Iris pigment epithelial cell (primary cell): ENCODE measurements at regions not wholly inside any gene's neighbourhood (a gene's known extent, or its start where the extent isn't known, plus 50 kb on each side); places are given as distances from the start of the nearest gene placed in this dataset.
A peak's percentile ranks its signal among the peaks of the same experiment; 100 is the strongest.

Experiments
- DNase-seq: peaks from one replicate; pipeline ENCODE4 v3.0.0-alpha.2; 2011; ENCODE audit warnings: low read depth

DNA sequence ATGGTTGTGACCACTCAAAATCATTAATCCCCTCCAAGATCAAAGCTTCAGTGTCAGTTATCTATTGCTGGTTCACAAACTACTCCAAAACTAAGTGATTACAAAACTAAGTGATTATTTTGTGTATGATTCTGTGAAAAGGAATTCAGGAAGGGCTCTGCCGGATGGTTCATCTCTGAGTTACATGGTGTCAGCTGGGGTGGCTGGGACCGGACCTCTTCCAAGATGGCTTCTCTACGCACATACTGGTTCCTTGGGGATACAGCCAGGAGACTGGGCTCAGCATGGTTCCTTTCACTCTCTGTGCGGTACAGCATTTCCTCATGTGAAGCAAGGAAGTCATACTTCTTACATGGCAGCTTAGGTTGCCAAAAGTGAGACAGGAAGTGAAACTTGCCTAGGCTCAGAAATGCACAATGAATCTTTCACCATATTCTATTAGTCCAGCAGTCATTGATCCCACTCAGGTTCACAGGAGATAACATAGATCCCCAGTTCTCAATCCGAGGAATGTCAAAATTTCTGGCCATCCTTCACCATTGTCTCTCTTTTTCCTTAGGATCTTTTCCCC, 97.9 kb upstream of the IRX6 start:
- no peak for DNase-seq

- DNase-seq = no peak
These were observed 91.2 kb upstream of the IRX6 start for GRCh38 chr16:55232822-55233221.

DNA sequence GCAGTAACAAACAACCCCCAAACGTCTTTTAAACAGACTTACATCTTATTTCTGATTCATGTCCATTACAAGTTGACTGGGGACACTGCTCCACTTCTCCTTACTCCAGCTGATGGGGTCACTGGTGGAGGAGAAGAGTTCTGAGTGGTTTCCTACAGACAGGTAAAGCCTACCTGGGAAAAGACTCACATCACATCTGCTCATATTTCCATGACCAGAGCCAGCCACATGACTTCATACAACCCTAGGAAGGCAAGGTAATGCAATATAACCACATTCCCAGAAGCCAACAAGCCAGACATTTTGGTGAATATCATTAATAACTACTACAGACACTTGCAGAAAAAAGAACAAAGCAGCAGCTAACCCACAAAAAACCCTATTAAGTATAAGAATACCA, 90.5 kb upstream of the IRX6 start:
- DNase-seq = no peak

DNA sequence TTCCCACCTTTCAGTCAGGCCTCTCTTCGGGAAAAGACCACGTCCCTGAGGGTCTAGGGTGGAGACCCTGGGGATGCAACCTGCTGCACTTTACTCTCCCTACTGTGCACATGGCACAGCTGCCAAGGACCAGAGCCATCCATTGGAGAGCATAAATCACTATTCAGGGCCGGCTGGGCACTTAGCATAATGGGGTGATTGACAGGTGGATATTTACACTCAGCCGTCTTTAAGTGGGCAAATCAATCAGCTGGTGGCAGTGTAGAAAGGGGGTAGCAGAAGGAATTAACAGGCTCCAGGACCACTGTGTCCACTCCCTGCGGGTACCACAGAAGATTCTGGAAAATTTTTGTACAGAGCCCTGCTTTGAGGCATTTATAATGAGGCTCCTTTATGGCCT, 87.3 kb upstream of the IRX6 start:
- no peak for DNase-seq

- no peak for DNase-seq
These were observed 84.3 kb upstream of the IRX6 start for GRCh38 chr16:55239723-55240122.

DNA sequence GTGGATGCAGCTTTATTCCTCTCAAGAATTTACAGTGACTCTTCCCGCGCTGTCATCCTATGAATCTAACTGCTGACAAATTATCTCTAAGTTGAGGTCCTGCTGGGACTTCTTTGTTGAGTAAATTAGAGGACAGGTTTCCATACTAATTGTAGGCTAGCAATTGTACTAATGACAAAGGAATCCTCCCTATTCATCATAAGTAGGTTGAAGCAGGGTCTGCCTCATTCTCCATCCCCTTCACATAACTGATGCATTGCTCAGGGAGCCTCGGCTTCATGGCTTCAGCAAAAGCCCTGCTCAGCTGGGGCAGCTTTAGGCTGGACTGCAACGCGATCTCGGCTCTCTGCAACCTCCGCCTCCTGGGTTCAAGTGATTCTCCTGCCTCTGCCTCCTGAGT, 83.1 kb upstream of the IRX6 start:
- DNase-seq = no peak

GRCh38 chr16:55242667-55243066, 81.3 kb upstream of the IRX6 start:
- no peak for DNase-seq

DNA sequence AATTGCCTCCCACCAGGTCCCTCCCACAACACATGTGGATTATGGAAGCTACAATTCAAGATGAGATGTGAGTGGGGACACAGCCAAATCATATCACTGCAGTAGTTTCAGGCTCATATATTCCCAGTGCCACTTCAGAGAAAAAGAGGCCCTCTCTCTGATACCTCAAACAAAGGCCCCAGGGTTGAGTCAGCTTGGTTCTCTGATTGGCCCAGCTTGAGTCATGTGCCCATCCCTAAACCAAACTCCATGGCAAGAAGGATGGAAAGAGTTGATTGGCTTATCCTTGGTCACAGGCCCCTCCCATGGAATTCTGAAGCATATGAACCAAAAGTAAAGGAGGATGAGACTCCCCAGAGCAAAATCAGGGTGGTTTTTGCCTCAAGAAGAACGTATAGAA, 75.9 kb upstream of the IRX6 start:
- no peak for DNase-seq

DNA sequence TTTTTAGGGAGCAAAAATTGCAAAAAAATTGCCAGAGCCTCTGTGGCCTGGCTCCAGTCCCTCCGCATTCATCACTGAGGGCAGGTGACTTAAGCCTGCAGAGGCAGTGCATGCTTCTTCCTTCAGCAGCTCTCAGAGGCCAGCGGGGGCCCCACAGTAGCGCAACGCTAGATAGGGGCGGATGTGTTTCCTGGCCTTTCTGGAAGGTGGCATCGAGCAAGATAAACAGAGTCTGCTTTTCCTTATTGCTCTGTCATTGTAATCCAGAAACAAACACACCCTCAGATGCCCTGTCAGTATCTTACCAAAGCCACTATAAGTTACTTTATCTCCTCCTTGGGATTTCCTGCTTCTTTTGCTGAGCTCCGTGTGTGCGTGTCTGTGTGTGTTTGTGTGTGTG, 75.5 kb upstream of the IRX6 start:
- no peak for DNase-seq

GRCh38 chr16:55249361-55249760, 74.6 kb upstream of the IRX6 start:
- no peak for DNase-seq

DNA sequence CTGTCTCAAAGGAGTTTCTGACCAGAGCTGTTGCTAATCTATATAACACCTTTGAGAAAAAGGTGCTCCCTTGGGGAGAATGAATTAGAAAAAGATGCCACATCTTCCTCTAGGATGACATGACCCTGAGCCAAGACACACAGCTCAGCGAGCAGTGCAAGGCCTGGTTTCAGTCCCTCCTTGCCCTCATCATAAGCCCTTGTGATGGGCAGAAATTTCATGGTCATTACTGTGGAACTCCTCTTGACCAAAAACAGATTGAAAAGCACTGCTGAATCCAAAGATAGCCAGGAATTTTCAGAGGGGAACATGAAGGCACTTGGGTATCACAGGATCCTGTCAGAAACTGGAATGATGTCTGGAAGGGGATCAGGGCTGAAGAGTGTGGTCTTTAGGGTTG, 74.1 kb upstream of the IRX6 start:
- DNase-seq = no peak

DNA sequence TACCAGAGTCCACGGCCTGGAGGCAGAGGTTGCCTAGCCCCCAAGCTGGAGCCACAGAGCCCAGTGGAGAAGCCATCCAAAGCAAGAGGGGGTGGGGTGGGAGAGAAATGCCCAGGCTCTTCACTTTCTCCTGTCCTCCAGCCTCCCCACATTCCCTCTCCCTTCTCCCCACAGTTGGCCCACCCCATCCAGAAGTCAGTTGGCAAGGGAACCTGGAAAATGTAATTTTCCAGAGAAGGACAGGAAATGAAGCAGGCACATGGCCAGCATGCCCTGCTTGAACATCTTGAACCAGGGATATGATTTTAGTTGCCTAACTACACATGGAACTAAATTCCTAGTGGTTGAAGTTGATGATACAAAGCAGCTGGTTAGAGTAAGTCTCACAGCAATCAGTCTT, 73.3 kb upstream of the IRX6 start:
- no peak for DNase-seq

GRCh38 chr16:55251151-55251550, 72.9 kb upstream of the IRX6 start:
- no peak for DNase-seq

GRCh38 chr16:55252577-55252976, 71.4 kb upstream of the IRX6 start:
- no peak for DNase-seq

- no peak for DNase-seq
These were observed 70.0 kb upstream of the IRX6 start for GRCh38 chr16:55253987-55254386.

DNA sequence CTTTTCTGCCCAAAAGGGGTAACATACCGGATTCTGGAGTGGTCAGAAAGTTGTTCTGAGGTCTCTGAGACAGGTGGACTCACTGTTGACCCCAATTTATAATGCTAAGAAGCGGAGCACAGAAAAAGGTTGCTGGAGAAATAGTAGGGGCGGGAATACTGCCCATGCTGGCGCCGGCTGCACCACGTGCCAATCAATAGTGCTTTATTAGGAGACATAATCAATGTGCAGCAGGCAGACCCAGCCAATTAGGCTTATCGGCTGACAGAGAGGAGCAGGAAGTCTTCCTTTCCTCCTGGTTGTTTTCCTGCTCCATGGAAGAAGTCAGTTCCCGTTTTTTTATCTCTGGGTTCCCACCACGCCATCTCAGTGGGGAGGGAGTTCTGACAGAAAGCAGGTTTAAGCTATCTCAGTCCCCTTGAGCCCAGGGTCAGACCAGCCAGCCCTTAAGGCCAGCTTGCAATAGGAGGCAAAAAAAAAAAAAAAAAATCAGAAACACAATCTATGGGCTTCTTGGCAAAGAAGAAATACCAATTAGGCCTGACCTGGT, 68.2 kb upstream of the IRX6 start:
- no peak for DNase-seq

DNA sequence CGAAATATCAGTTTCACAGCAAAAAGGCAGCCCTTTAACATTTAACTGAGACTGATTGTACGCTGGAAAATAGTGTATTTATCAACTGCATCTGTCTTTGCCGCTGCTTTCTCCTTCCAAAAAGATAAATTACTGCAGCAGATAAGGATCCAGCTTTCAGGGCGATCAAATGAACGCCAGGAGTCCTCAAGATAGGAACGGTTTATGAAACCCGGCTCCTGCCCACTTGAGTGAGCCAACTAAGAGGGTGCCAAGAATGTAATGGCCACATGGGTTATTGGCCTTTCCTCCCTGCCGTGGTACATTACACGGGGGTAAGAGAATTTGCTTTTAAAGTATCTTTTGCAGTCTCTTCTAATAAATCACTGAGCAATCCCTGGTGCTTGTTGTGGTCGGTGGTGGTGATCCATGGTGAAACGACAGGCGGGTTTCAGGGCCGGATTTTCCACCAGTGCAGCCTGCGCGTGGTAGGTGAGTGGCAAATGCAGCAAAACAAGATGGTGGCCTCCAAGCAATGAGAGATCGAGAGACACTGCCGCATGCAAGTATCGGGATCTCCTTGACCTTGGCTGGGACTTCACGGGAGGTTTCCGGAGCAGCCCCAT, 67.5 kb upstream of the IRX6 start:
- DNase-seq = no peak

GRCh38 chr16:55257966-55258613, 65.9 kb upstream of the IRX6 start:
- DNase-seq = peak; percentile 17

DNA sequence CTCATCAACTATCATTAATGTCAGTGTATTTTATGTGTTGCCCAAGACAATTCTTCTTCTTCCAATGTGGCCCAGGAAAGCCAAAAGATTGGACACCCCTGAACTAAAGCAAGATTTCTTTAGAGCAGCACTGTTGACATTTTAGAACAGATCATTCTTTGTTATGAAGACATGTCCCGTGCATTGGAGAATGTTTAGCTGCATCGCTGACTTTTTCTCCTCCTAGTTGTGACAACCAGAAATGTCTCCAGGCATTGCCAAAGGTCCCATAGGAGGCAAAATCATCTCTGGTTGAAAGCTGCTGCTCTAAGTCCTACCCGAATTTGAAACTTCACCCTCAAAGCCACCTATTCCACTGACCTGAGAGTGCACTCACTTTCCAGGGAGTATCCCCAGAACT, 62.7 kb upstream of the IRX6 start:
- DNase-seq = no peak

GRCh38 chr16:55263271-55264250, 60.4 kb upstream of the IRX6 start:
- DNase-seq = no peak

DNA sequence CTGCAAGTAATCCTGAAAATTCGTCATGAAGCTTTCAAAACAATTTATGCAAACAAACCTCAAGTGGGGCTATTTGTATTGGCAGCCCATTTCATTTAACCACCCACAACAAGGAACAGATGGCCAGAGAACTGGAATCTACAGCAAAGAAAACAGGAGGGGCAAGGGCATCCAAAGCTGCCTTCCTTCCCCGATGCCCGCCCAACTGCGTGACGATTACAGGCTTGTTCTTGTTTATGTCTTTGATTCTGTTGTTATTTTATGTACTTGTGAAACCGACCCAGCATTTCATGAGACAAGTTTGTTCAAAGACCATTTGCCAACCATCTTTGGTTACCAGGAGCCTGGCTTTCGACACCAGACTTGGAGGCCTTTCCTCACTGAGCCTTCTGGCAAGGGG, 59.1 kb upstream of the IRX6 start:
- no peak for DNase-seq

DNA sequence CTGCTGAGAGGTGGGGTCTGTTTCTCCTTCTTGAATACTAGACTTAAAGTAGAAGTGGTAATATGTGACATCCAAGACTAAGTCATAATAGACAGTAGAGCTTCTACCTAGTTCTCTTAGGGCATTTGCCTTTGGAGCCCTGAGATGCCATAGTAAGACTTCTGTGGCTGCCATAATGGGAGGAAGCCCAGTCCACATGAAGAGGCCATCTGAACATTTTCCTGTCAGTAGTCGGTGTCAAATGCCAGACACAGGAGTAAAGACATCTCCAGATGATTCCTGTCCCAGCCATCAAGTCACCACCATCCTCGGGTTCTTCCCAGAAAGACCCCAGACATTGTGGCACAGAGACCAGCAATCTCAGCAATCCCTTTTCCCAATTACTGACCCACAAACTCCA, 58.1 kb upstream of the IRX6 start:
- DNase-seq = no peak
